GM20000 (cell line): ENCODE measurements at regions not wholly inside any gene's neighbourhood (a gene's known extent, or its start where the extent isn't known, plus 50 kb on each side); places are given as distances from the start of the nearest gene placed in this dataset.

ENCODE experiments used
- DNase-seq: peaks from one replicate; pipeline ENCODE4 v3.0.0; 2012; ENCODE audit warnings: low spot score
- CTCF ChIP-seq: IDR thresholded peaks from 2 replicates; pipeline ENCODE4 v1.5.1; 2012; ENCODE audit warnings: mild to moderate bottlenecking, control low read depth; ENCODE audit errors: extremely low read depth, missing control alignments

- DNase-seq: no peak
- TF ChIP-seq CTCF: no peak
Measured at GRCh38 chr2:71878626-71879508, 268.8 kb downstream of the CYP26B1 start.

- DNase-seq: no peak
- TF ChIP-seq CTCF: no peak
Measured at GRCh38 chr2:71877636-71878035, 270.0 kb downstream of the CYP26B1 start.

- DNase-seq: no peak
- TF ChIP-seq CTCF: no peak
Measured at GRCh38 chr2:71876542-71877451, 270.9 kb downstream of the CYP26B1 start.

GRCh38 chr2:71872466-71873051 lies 275.1 kb downstream of the CYP26B1 start:
- DNase-seq: no peak
- no peak for TF ChIP-seq CTCF

- no peak for TF ChIP-seq CTCF
- no peak for DNase-seq
Measured at GRCh38 chr2:71865391-71865965, 282.2 kb downstream of the CYP26B1 start.

- TF ChIP-seq CTCF: no peak
Measured at GRCh38 chr2:71864085-71864484, 283.6 kb downstream of the CYP26B1 start.

More at GRCh38 chr2:71864085-71864484, 283.6 kb downstream of the CYP26B1 start:
- no peak for DNase-seq
